ENCODE measurements at regions not wholly inside any gene's neighbourhood (a gene's known extent, or its start where the extent isn't known, plus 50 kb on each side); places are given as distances from the start of the nearest gene placed in this dataset.
"Not testable (repeated sequence)": the region's sequence is repeated elsewhere in the genome, so short reads cannot be mapped to it uniquely, and the experiment has no call there.

GRCh38 chr2:114018464-114018863 lies 128.6 kb downstream of the ACTR3 start:
- not testable (repeated sequence) for H3K27me3 ChIP-seq; H3K4me1 ChIP-seq; H3K36me3 ChIP-seq; H3K27ac ChIP-seq; H3K4me2 ChIP-seq; H4K20me1 ChIP-seq; H3K4me3 ChIP-seq; H3K9me3 ChIP-seq (replicated peaks in 1 of 11); H3K9ac ChIP-seq

GRCh38 chr2:114020668-114021067 lies 130.8 kb downstream of the ACTR3 start:
- H3K36me3 ChIP-seq = no peaks in the 10 kb centered on the region
- no peaks in the 10 kb centered on the region for H3K27me3 ChIP-seq
- TF ChIP-seq Cebpa-rat (IDR thresholded peaks at IDR 0.05) = no peak
- no peaks in the 10 kb centered on the region for H3K4me1 ChIP-seq
- no peak overlapping the region for H3K9ac ChIP-seq
- H4K20me1 ChIP-seq = no peaks in the 10 kb centered on the region
- no peak overlapping the region for H3K4me2 ChIP-seq
- no peak overlapping the region for H3K4me3 ChIP-seq
- H3K9me3 ChIP-seq (replicated peaks in 1 of 11) = peaks cover 0 to 9% (median 0%) of the 10 kb centered on the region in 11 experiments; a peak in 4 of 22 replicates
- no peak overlapping the region for H3K27ac ChIP-seq

- no peak overlapping the region for H3K4me3 ChIP-seq
- no peaks in the 10 kb centered on the region for H3K4me1 ChIP-seq
- no peak overlapping the region for H3K4me2 ChIP-seq
- H4K20me1 ChIP-seq = no peaks in the 10 kb centered on the region
- no peak for TF ChIP-seq Cebpa-rat (IDR thresholded peaks at IDR 0.05)
- no peaks in the 10 kb centered on the region for H3K27me3 ChIP-seq
- H3K9me3 ChIP-seq (replicated peaks in 1 of 11) = peaks cover 0 to 9% (median 0%) of the 10 kb centered on the region in 11 experiments; a peak in 4 of 22 replicates
- no peak overlapping the region for H3K9ac ChIP-seq
- H3K36me3 ChIP-seq = no peaks in the 10 kb centered on the region
- H3K27ac ChIP-seq = no peak overlapping the region
Measured at GRCh38 chr2:114022360-114023085, 132.6 kb downstream of the ACTR3 start.

GRCh38 chr2:114024326-114024725 lies 134.4 kb downstream of the ACTR3 start:
- no peaks in the 10 kb centered on the region for H4K20me1 ChIP-seq
- H3K4me3 ChIP-seq = no peak overlapping the region
- no peaks in the 10 kb centered on the region for H3K4me1 ChIP-seq
- no peak for TF ChIP-seq Cebpa-rat (IDR thresholded peaks at IDR 0.05)
- no peak overlapping the region for H3K27ac ChIP-seq
- H3K9ac ChIP-seq = no peak overlapping the region
- H3K9me3 ChIP-seq (replicated peaks in 1 of 11) = peaks cover 0 to 13% (median 0%) of the 10 kb centered on the region in 11 experiments; a peak in 3 of 22 replicates
- no peaks in the 10 kb centered on the region for H3K36me3 ChIP-seq
- H3K4me2 ChIP-seq = no peak overlapping the region
- H3K27me3 ChIP-seq = no peaks in the 10 kb centered on the region

GRCh38 chr2:114025030-114025429 lies 135.1 kb downstream of the ACTR3 start:
- Histone ChIP-seq H4K20me1 (no peaks in the 10 kb centered on the region), H3K4me3 (no peak overlapping the region), H3K36me3 (no peaks in the 10 kb centered on the region), H3K9ac (no peak overlapping the region), H3K9me3 (replicated peaks in 1 of 11) (peaks cover 0 to 11% (median 0%) of the 10 kb centered on the region in 11 experiments; a peak in 3 of 22 replicates), H3K4me1 (no peaks in the 10 kb centered on the region), H3K4me2 (no peak overlapping the region), H3K27me3 (no peaks in the 10 kb centered on the region), H3K27ac (no peak overlapping the region)
- TF ChIP-seq Cebpa-rat (IDR thresholded peaks at IDR 0.05) = no peak

DNA sequence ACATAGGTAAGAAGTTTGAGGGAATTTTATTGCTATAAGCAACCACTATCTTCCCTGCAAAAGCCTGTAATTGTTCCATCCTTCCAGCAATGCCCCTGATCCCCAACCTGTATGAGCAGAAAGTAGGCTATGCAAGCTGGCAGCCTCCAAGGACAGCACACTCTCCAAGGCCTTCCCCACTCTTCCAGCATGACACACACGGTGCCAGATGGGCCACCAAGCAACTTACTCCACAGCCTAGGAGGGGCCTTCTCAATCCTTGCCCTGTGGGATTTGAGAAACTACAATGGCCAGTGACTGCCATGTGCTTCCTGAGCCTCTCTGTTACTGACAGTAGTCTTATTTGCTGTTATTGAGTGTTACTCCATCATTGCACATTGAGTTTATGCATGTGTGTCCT lies 137.5 kb downstream of the ACTR3 start:
- H3K27me3 ChIP-seq = no peaks in the 10 kb centered on the region
- no peaks in the 10 kb centered on the region for H3K36me3 ChIP-seq
- peaks cover 0 to 4% (median 0%) of the 10 kb centered on the region in 11 experiments; a peak in 2 of 22 replicates for H3K9me3 ChIP-seq (replicated peaks in 1 of 11)
- H3K9ac ChIP-seq = no peak overlapping the region
- no peak overlapping the region for H3K4me2 ChIP-seq
- no peak overlapping the region for H3K27ac ChIP-seq
- no peak for TF ChIP-seq Cebpa-rat (IDR thresholded peaks at IDR 0.05)
- no peak overlapping the region for H3K4me3 ChIP-seq
- no peaks in the 10 kb centered on the region for H4K20me1 ChIP-seq
- H3K4me1 ChIP-seq = peaks cover 4 to 20% (median 15%) of the 10 kb centered on the region in 10 experiments; a peak in 18 of 20 replicates

DNA sequence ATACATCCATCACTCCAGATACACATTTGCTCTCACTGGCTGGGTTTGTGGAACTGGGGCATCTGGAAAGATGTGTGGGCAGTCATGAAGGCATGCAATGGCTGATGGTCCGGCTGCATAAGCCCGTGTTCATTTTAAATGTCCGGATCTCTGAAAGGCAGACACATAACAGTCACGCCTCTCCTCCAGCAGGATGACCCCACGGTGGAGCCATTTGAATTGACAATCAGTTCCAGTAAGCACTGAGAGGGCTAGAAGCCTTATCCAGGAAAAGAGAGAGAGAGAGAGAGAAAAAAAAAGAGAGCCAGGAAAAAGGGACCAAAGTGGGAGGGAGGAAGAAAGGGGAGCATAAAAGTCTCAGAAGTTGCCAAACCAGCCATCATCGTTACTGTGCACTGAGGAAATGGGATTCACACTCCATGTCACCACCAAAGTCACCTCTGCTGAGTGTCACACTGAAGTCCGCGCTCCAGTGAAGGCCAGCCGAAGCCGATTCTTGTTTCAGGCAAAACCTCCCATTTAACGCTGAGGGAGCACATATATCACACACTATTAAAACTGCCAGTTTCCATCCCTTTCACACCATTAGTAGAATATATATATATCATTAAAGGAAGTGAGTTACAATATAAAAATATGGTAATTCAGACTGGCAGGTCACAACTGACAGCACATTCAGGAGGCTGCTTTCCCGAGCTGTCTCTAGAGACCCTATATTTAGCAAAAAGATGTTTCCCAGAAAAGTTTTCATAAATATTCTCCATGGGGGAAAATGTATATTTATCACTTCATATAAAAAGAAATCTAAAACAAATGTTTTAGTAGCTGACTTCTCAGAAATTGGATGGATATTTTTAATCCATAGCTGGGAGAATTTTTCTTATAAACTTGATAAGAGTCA lies 142.0 kb downstream of the ACTR3 start:
- H3K4me3 ChIP-seq = no peak overlapping the region
- TF ChIP-seq Cebpa-rat (IDR thresholded peaks at IDR 0.05) = no peak
- H3K27ac ChIP-seq = no peak overlapping the region
- H4K20me1 ChIP-seq = no peaks in the 10 kb centered on the region
- H3K4me1 ChIP-seq = peaks cover 4 to 27% (median 20%) of the 10 kb centered on the region in 10 experiments; a peak in 18 of 20 replicates
- H3K36me3 ChIP-seq = no peaks in the 10 kb centered on the region
- no peak overlapping the region for H3K9ac ChIP-seq
- peak overlapping the region in 10 of 11 experiments; percentile 29 to 80 (median 66); a peak in 19 of 22 replicates for H3K4me2 ChIP-seq
- peaks cover 0 to 4% (median 0%) of the 10 kb centered on the region in 11 experiments; a peak in 2 of 22 replicates for H3K9me3 ChIP-seq (replicated peaks in 1 of 11)
- no peaks in the 10 kb centered on the region for H3K27me3 ChIP-seq

- Histone ChIP-seq H3K36me3 (no peaks in the 10 kb centered on the region), H3K27me3 (no peaks in the 10 kb centered on the region), H4K20me1 (no peaks in the 10 kb centered on the region), H3K9me3 (replicated peaks in 1 of 11) (peaks cover 0 to 4% (median 0%) of the 10 kb centered on the region in 11 experiments; a peak in 2 of 22 replicates), H3K4me2 (peak overlapping the region in 9 of 11 experiments; percentile 43 to 80 (median 68); a peak in 16 of 22 replicates), H3K4me1 (peaks cover 4 to 27% (median 20%) of the 10 kb centered on the region in 10 experiments; a peak in 18 of 20 replicates), H3K9ac (no peak overlapping the region), H3K4me3 (no peak overlapping the region), H3K27ac (no peak overlapping the region)
- TF ChIP-seq Cebpa-rat (IDR thresholded peaks at IDR 0.05) = no peak
Measured at GRCh38 chr2:114032705-114033104, 142.8 kb downstream of the ACTR3 start.

GRCh38 chr2:114034742-114035141 lies 144.9 kb downstream of the ACTR3 start:
- H3K27ac ChIP-seq = no peak overlapping the region
- H4K20me1 ChIP-seq = no peaks in the 10 kb centered on the region
- H3K36me3 ChIP-seq = no peaks in the 10 kb centered on the region
- H3K9ac ChIP-seq = no peak overlapping the region
- H3K4me2 ChIP-seq = no peak overlapping the region
- peaks cover 4 to 27% (median 20%) of the 10 kb centered on the region in 10 experiments; a peak in 18 of 20 replicates for H3K4me1 ChIP-seq
- H3K27me3 ChIP-seq = no peaks in the 10 kb centered on the region
- no peaks in the 10 kb centered on the region for H3K9me3 ChIP-seq (replicated peaks in 1 of 11)
- no peak for TF ChIP-seq Cebpa-rat (IDR thresholded peaks at IDR 0.05)
- H3K4me3 ChIP-seq = no peak overlapping the region

Measured in BLaER1 treated with 17β-estradiol and CSF1 and Interleukin-3, amounts not matched to agents 10 nM and 100 nM (cell line).